SK-N-SH (cell line): ENCODE measurements at regions not wholly inside any gene's neighbourhood (a gene's known extent, or its start where the extent isn't known, plus 50 kb on each side); places are given as distances from the start of the nearest gene placed in this dataset.

ENCODE experiments used
- CTCF ChIA-PET: fragments of 300-600, 350-600 bp; formaldehyde crosslinking; extraction: SDS; loops from one replicate; lab custom pipeline; 2021; lab: Yijun Ruan, JAX
- POLR2A ChIA-PET: fragments of 350-600 bp; sonication (Branson Sonifier 250); formaldehyde crosslinking; extraction: SDS; loops from one replicate; lab custom pipeline; 2020; ENCODE audit warnings: antibody characterized with exemption, inconsistent platforms; lab: Yijun Ruan, JAX
- DNase-seq: peaks from one replicate; pipeline ENCODE4 v3.0.0; 2012
- H2AFZ ChIP-seq: fragments of 200-600 bp; sonication (generic); 2 replicates; pipeline ENCODE4 v1.8.1; 2016; ENCODE audit warnings: antibody characterized with exemption, mild to moderate bottlenecking, low read depth
- H3F3A ChIP-seq: fragments of 200-600 bp; sonication (generic); replicated peaks from 2 replicates; pipeline ENCODE3; 2016; ENCODE audit warnings: antibody characterized with exemption, mild to moderate bottlenecking; ENCODE audit not compliant: insufficient read depth
- H3K27ac ChIP-seq, 2 experiments: fragments of 200-500 bp in 1 of 2; fragments of 200-600 bp in 1 of 2; sonication (Bioruptor generic) in 1 of 2; sonication (generic), shearing (Covaris generic) in 1 of 2; 2 replicates each; pipeline versions ENCODE4 v1.5.1 to v1.6.1; 2014 to 2016; ENCODE audit warnings: low read depth in 2 of 2, inconsistent platforms in 1 of 2, low read length in 1 of 2, mild to moderate bottlenecking in 1 of 2, mixed read lengths in 1 of 2
- H3K27me3 ChIP-seq: fragments of 200-600 bp; sonication (generic), shearing (Covaris generic); 2 replicates; pipeline ENCODE4 v1.6.1; 2016; ENCODE audit warnings: mixed run types; ENCODE audit not compliant: insufficient read depth
- H3K36me3 ChIP-seq, 2 experiments: fragments of 200-500 bp in 1 of 2; fragments of 200-600 bp in 1 of 2; sonication (Bioruptor generic) in 1 of 2; sonication (generic) in 1 of 2; replicated peaks in 1 of 2; 2 replicates each; pipeline versions ENCODE3 to v1.5.1; 2014 to 2016; ENCODE audit warnings: low read length in 1 of 2, mild to moderate bottlenecking in 1 of 2; ENCODE audit not compliant: insufficient read depth in 2 of 2, control insufficient read depth in 1 of 2
- H3K4me1 ChIP-seq, 2 experiments: fragments of 200-500 bp in 1 of 2; fragments of 200-600 bp in 1 of 2; sonication (Bioruptor generic) in 1 of 2; sonication (generic), shearing (Covaris generic) in 1 of 2; 2 replicates each; pipeline versions ENCODE4 v1.5.1 to v1.6.1; 2014 to 2016; ENCODE audit warnings: low read depth in 1 of 2, low read length in 1 of 2, mixed run types in 1 of 2; ENCODE audit not compliant: insufficient read depth in 2 of 2, control insufficient read depth in 1 of 2
- H3K4me2 ChIP-seq: fragments of 200-600 bp; sonication (generic), shearing (Covaris generic); 2 replicates; pipeline ENCODE4 v1.6.1; 2017; ENCODE audit warnings: mixed run types
- H3K4me3 ChIP-seq, 2 experiments: fragments of 200-500 bp in 1 of 2; fragments of 200-600 bp in 1 of 2; sonication (Bioruptor generic) in 1 of 2; sonication (generic), shearing (Covaris generic) in 1 of 2; 2 replicates each; pipeline versions ENCODE4 v1.5.1 to v1.8.1; 2014 to 2016; ENCODE audit warnings: low read depth in 2 of 2, inconsistent platforms in 1 of 2, low read length in 1 of 2, mild to moderate bottlenecking in 1 of 2, mixed read lengths in 1 of 2, moderate library complexity in 1 of 2
- H3K79me2 ChIP-seq: fragments of 200-600 bp; sonication (generic); 2 replicates; pipeline ENCODE4 v1.8.1; 2017; ENCODE audit warnings: mild to moderate bottlenecking; ENCODE audit not compliant: insufficient read depth
- H3K9ac ChIP-seq: fragments of 200-600 bp; sonication (generic); 2 replicates; pipeline ENCODE4 v1.6.1; 2017; ENCODE audit warnings: mixed run types
- H3K9me2 ChIP-seq: fragments of 200-600 bp; sonication (generic); 2 replicates; pipeline ENCODE4 v1.6.1; 2017; ENCODE audit warnings: mixed run types
- H3K9me3 ChIP-seq: fragments of 200-600 bp; sonication (generic); 2 replicates; pipeline ENCODE4 v1.6.1; 2017; ENCODE audit warnings: mixed run types, mild to moderate bottlenecking, moderate library complexity
- H4K20me1 ChIP-seq: fragments of 200-600 bp; sonication (generic); 2 replicates; pipeline ENCODE4 v1.6.1; 2017; ENCODE audit warnings: mild to moderate bottlenecking, mixed run types; ENCODE audit not compliant: insufficient read depth
- ELF1 ChIP-seq: IDR thresholded peaks from 2 replicates; pipeline ENCODE4 v1.4.0; 2012
- EP300 ChIP-seq, 2 experiments: IDR thresholded peaks; 2 replicates each; pipeline versions ENCODE4 v1.4.0 to v1.6.1; 2012; ENCODE audit warnings: borderline replicate concordance in 1 of 2, low read depth in 1 of 2, low read length in 1 of 2
- EZH2phosphoT487 ChIP-seq: fragments of 200-600 bp; sonication (generic); IDR thresholded peaks from 2 replicates; pipeline ENCODE4 v1.6.1; 2017; ENCODE audit warnings: low read depth, mixed run types, mild to moderate bottlenecking, antibody characterized with exemption, moderate library complexity, borderline replicate concordance
- JUND ChIP-seq: IDR thresholded peaks from 2 replicates; pipeline ENCODE4 v1.4.0; 2012
- MEF2A ChIP-seq: IDR thresholded peaks from 2 replicates; pipeline ENCODE4 v1.4.0; 2012; ENCODE audit warnings: low read depth, borderline replicate concordance
- NFIC ChIP-seq: IDR thresholded peaks from 2 replicates; pipeline ENCODE4 v1.4.0; 2012; ENCODE audit warnings: borderline replicate concordance
- POLR2AphosphoS5 ChIP-seq: IDR thresholded peaks from 2 replicates; pipeline ENCODE4 v1.6.1; 2012; ENCODE audit warnings: low read depth, low read length
- RAD21 ChIP-seq: IDR thresholded peaks from 2 replicates; pipeline ENCODE4 v1.6.1; 2012; ENCODE audit warnings: mild to moderate bottlenecking, low read length
- RFX5 ChIP-seq: IDR thresholded peaks from 2 replicates; pipeline ENCODE4 v1.6.1; 2012; ENCODE audit warnings: mild to moderate bottlenecking, improper control_type of control experiment, low read length
- RXRA ChIP-seq: IDR thresholded peaks from 2 replicates; pipeline ENCODE4 v1.4.0; 2012; ENCODE audit warnings: low read depth, mild to moderate bottlenecking, borderline replicate concordance
- TAF1 ChIP-seq: IDR thresholded peaks from 2 replicates; pipeline ENCODE4 v1.6.1; 2012; ENCODE audit warnings: low read depth, mild to moderate bottlenecking, low read length, moderate library complexity, borderline replicate concordance
- TCF12 ChIP-seq: IDR thresholded peaks from 2 replicates; pipeline ENCODE4 v1.4.0; 2012
- WGBS: methylation state at CpG from one replicate; pipeline ENCODE4 v1.1.6; 2017; ENCODE audit warnings: low lambda C conversion rate; 5-methylcytosine and 5-hydroxymethylcytosine counted together
- TF ChIP-seq, protein P1 (sequence below): IDR thresholded peaks from 2 replicates; pipeline ENCODE4 v1.4.0; 2012; ENCODE audit warnings: low read depth, borderline replicate concordance
- TF ChIP-seq, protein P2 (sequence below): IDR thresholded peaks from 2 replicates; pipeline ENCODE4 v1.4.0; 2012; ENCODE audit warnings: low read depth, borderline replicate concordance
- TF ChIP-seq, protein P3 (sequence below): IDR thresholded peaks from 2 replicates; pipeline ENCODE4 v1.4.0; 2012; ENCODE audit warnings: low read depth
- TF ChIP-seq, protein P4 (sequence below): fragments of 150-350 bp; IDR thresholded peaks from 2 replicates; pipeline ENCODE4 v1.6.1; 2016; ENCODE audit warnings: mild to moderate bottlenecking, low read depth, low read length

DNA sequence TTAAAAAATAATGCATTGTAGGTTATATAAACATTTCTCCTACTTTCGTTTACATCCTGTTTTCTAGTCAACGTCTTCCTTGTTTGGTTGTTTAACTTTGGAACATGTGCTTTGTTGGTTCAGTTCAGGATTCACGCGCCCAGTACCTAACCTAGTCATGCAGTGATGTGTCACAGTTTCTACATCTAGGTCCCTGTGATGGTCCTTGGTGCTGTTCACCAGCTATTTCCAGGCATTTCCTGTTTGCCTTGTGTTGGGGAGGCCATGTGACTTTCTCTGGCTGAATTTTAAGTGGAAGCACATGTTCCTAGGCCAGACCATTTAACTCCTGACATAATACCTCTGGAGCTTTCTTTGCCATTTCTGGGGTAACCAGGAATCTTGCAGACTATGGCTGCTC, 292.3 kb downstream of the SMARCA2 start:
- Histone ChIP-seq H3K27me3 (no peaks in the 10 kb centered on the region), H3K27ac (no peak overlapping the region), H3K9ac (no peak overlapping the region), H3K79me2 (no peaks in the 10 kb centered on the region), H4K20me1 (no peaks in the 10 kb centered on the region), H3K4me2 (no peak overlapping the region), H3K4me3 (no peak overlapping the region), H3K9me2 (no peaks in the 10 kb centered on the region), H3K9me3 (peaks cover 16% of the 10 kb centered on the region; the same call in 1 of the 2 replicates), H2AFZ (no peak overlapping the region), H3K4me1 (no peaks in the 10 kb centered on the region; a peak in 1 of 4 replicates), H3F3A (no peaks in the 10 kb centered on the region), H3K36me3 (no peaks in the 10 kb centered on the region)
- ChIA-PET CTCF (no interaction called here), POLR2A (no interaction called here)
- 67% methylated on average over 4 of the region's 4 CpGs for WGBS
- DNase-seq: no peak
- TF ChIP-seq MEF2A (no peak), TCF12 (peak; percentile 53; the same call in 1 of the 2 replicates)
- TF ChIP-seq, protein P1, sequence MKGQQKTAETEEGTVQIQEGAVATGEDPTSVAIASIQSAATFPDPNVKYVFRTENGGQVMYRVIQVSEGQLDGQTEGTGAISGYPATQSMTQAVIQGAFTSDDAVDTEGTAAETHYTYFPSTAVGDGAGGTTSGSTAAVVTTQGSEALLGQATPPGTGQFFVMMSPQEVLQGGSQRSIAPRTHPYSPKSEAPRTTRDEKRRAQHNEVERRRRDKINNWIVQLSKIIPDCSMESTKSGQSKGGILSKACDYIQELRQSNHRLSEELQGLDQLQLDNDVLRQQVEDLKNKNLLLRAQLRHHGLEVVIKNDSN: peak; percentile 52; the same call in 1 of the 2 replicates

DNA sequence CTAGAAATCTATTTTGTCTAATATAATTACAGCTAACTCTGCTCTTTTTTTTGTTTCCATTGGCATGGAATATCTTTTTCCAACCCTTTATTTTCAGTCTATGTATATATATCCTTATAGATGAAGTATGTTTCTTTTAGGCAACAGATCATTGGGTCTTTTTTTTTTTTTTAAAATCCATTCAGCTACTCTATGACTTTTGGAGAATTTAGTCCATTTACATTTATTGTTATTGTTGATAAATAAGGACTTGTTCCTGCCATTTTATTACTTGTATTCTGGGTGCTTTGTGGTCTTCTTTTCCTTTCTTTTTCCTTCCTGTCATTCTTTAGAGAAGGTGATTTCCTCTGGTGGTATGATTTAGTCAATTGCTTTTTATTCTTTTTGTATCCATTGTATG, 296.8 kb downstream of the SMARCA2 start:
- no peaks in the 10 kb centered on the region for H3K79me2 ChIP-seq
- POLR2A ChIA-PET: no interaction called here
- CTCF ChIA-PET: interaction anchor here (0.9 kb wide), 1 partner anchor 545 kb away, joined by 4 read pairs; no protein-coding TSS in a partner anchor

More for the DNA sequence above, 296.8 kb downstream of the SMARCA2 start:
- Histone ChIP-seq H3K27ac (no peak overlapping the region), H3K4me3 (no peak overlapping the region), H3K9me3 (peaks cover 26% of the 10 kb centered on the region; the same call in 1 of the 2 replicates), H3K36me3 (no peaks in the 10 kb centered on the region), H2AFZ (no peak overlapping the region), H4K20me1 (no peaks in the 10 kb centered on the region), H3K27me3 (no peaks in the 10 kb centered on the region), H3K9ac (no peak overlapping the region), H3K9me2 (no peaks in the 10 kb centered on the region), H3K4me1 (no peaks in the 10 kb centered on the region; a peak in 1 of 4 replicates), H3F3A (no peaks in the 10 kb centered on the region), H3K4me2 (no peak overlapping the region)
- DNase-seq: no peak
- TF ChIP-seq MEF2A (no peak), RAD21 (no peak), NFIC (no peak), ELF1 (no peak), TAF1 (no peak), JUND (no peak), EZH2phosphoT487 (no peak), POLR2AphosphoS5 (no peak), RXRA (no peak), EP300 (IDR thresholded peaks at IDR 0.05; ENCODE audit: borderline replicate concordance in 1 of 2, low read depth in 1 of 2, low read length in 1 of 2) (no peak), RFX5 (no peak)
- TF ChIP-seq, protein P2, sequence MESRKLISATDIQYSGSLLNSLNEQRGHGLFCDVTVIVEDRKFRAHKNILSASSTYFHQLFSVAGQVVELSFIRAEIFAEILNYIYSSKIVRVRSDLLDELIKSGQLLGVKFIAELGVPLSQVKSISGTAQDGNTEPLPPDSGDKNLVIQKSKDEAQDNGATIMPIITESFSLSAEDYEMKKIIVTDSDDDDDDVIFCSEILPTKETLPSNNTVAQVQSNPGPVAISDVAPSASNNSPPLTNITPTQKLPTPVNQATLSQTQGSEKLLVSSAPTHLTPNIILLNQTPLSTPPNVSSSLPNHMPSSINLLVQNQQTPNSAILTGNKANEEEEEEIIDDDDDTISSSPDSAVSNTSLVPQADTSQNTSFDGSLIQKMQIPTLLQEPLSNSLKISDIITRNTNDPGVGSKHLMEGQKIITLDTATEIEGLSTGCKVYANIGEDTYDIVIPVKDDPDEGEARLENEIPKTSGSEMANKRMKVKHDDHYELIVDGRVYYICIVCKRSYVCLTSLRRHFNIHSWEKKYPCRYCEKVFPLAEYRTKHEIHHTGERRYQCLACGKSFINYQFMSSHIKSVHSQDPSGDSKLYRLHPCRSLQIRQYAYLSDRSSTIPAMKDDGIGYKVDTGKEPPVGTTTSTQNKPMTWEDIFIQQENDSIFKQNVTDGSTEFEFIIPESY: no peak
- TF ChIP-seq, protein P3, sequence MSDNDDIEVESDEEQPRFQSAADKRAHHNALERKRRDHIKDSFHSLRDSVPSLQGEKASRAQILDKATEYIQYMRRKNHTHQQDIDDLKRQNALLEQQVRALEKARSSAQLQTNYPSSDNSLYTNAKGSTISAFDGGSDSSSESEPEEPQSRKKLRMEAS: no peak
- TF ChIP-seq, protein P4, sequence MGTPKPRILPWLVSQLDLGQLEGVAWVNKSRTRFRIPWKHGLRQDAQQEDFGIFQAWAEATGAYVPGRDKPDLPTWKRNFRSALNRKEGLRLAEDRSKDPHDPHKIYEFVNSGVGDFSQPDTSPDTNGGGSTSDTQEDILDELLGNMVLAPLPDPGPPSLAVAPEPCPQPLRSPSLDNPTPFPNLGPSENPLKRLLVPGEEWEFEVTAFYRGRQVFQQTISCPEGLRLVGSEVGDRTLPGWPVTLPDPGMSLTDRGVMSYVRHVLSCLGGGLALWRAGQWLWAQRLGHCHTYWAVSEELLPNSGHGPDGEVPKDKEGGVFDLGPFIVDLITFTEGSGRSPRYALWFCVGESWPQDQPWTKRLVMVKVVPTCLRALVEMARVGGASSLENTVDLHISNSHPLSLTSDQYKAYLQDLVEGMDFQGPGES: no peak
